ENCODE measurements at regions not wholly inside any gene's neighbourhood (a gene's known extent, or its start where the extent isn't known, plus 50 kb on each side); places are given as distances from the start of the nearest gene placed in this dataset.

GRCh38 chr2:12890066-12890465, 173.3 kb downstream of the TRIB2 start:
- Histone ChIP-seq H3K4me3 (ENCODE audit: low read length) (no peak overlapping the region), H3K79me2 (ENCODE audit: low read length) (no peaks in the 10 kb centered on the region), H3K27me3 (ENCODE audit: low read length) (no peaks in the 10 kb centered on the region), H3K9me2 (replicated peaks; ENCODE audit: insufficient read depth, low read length) (no peaks in the 10 kb centered on the region), H3K36me3 (ENCODE audit: insufficient read depth, low read length) (no peaks in the 10 kb centered on the region), H2AFZ (ENCODE audit: low read length) (no peak overlapping the region), H3K4me1 (ENCODE audit: low read length) (no peaks in the 10 kb centered on the region), H3K4me2 (ENCODE audit: low read depth, low read length, poor library complexity, severe bottlenecking) (no peak overlapping the region), H3K27ac (ENCODE audit: low read length) (no peak overlapping the region), H4K20me1 (ENCODE audit: insufficient read depth, low read depth, low read length) (no peaks in the 10 kb centered on the region), H3K9me3 (ENCODE audit: low read length) (no peaks in the 10 kb centered on the region), H3K9ac (ENCODE audit: low read length) (no peak overlapping the region)
- DNase-seq = no peak

GRCh38 chr2:12890481-12890991, 173.8 kb downstream of the TRIB2 start:
- Histone ChIP-seq H3K79me2 (ENCODE audit: low read length) (no peaks in the 10 kb centered on the region), H3K9me3 (ENCODE audit: low read length) (no peaks in the 10 kb centered on the region), H3K4me2 (ENCODE audit: low read depth, low read length, poor library complexity, severe bottlenecking) (no peak overlapping the region), H4K20me1 (ENCODE audit: insufficient read depth, low read depth, low read length) (no peaks in the 10 kb centered on the region), H3K9ac (ENCODE audit: low read length) (no peak overlapping the region), H3K4me1 (ENCODE audit: low read length) (no peaks in the 10 kb centered on the region), H3K9me2 (replicated peaks; ENCODE audit: insufficient read depth, low read length) (no peaks in the 10 kb centered on the region), H2AFZ (ENCODE audit: low read length) (no peak overlapping the region), H3K27me3 (ENCODE audit: low read length) (no peaks in the 10 kb centered on the region), H3K27ac (ENCODE audit: low read length) (no peak overlapping the region), H3K36me3 (ENCODE audit: insufficient read depth, low read length) (no peaks in the 10 kb centered on the region), H3K4me3 (ENCODE audit: low read length) (no peak overlapping the region)
- no peak for DNase-seq

GRCh38 chr2:12895017-12895416, 178.3 kb downstream of the TRIB2 start:
- Histone ChIP-seq H3K9me2 (replicated peaks; ENCODE audit: insufficient read depth, low read length) (no peaks in the 10 kb centered on the region), H3K9ac (ENCODE audit: low read length) (no peak overlapping the region), H3K79me2 (ENCODE audit: low read length) (no peaks in the 10 kb centered on the region), H3K36me3 (ENCODE audit: insufficient read depth, low read length) (no peaks in the 10 kb centered on the region), H4K20me1 (ENCODE audit: insufficient read depth, low read depth, low read length) (no peaks in the 10 kb centered on the region), H3K9me3 (ENCODE audit: low read length) (no peaks in the 10 kb centered on the region), H3K4me2 (ENCODE audit: low read depth, low read length, poor library complexity, severe bottlenecking) (no peak overlapping the region), H3K4me1 (ENCODE audit: low read length) (peaks cover 11% of the 10 kb centered on the region), H2AFZ (ENCODE audit: low read length) (no peak overlapping the region), H3K4me3 (ENCODE audit: low read length) (no peak overlapping the region), H3K27ac (ENCODE audit: low read length) (no peak overlapping the region), H3K27me3 (ENCODE audit: low read length) (no peaks in the 10 kb centered on the region)
- DNase-seq = no peak

GRCh38 chr2:12896318-12896982, 179.7 kb downstream of the TRIB2 start:
- Histone ChIP-seq H3K9me3 (ENCODE audit: low read length) (no peaks in the 10 kb centered on the region), H3K9ac (ENCODE audit: low read length) (no peak overlapping the region), H3K27ac (ENCODE audit: low read length) (no peak overlapping the region), H2AFZ (ENCODE audit: low read length) (peak overlapping the region; percentile 69; the same call in 1 of the 2 replicates), H3K4me2 (ENCODE audit: low read depth, low read length, poor library complexity, severe bottlenecking) (no peak overlapping the region), H3K79me2 (ENCODE audit: low read length) (no peaks in the 10 kb centered on the region), H3K4me1 (ENCODE audit: low read length) (peaks cover 11% of the 10 kb centered on the region), H3K9me2 (replicated peaks; ENCODE audit: insufficient read depth, low read length) (no peaks in the 10 kb centered on the region), H3K36me3 (ENCODE audit: insufficient read depth, low read length) (no peaks in the 10 kb centered on the region), H3K27me3 (ENCODE audit: low read length) (no peaks in the 10 kb centered on the region), H4K20me1 (ENCODE audit: insufficient read depth, low read depth, low read length) (no peaks in the 10 kb centered on the region), H3K4me3 (ENCODE audit: low read length) (no peak overlapping the region)
- no peak for DNase-seq

- Histone ChIP-seq H3K4me3 (ENCODE audit: low read length) (no peak overlapping the region), H3K4me1 (ENCODE audit: low read length) (peaks cover 11% of the 10 kb centered on the region), H3K27me3 (ENCODE audit: low read length) (no peaks in the 10 kb centered on the region), H3K79me2 (ENCODE audit: low read length) (no peaks in the 10 kb centered on the region), H3K4me2 (ENCODE audit: low read depth, low read length, poor library complexity, severe bottlenecking) (peak overlapping the region; percentile 19), H2AFZ (ENCODE audit: low read length) (peak overlapping the region; percentile 69; the same call in 1 of the 2 replicates), H3K9me3 (ENCODE audit: low read length) (no peaks in the 10 kb centered on the region), H3K9me2 (replicated peaks; ENCODE audit: insufficient read depth, low read length) (no peaks in the 10 kb centered on the region), H4K20me1 (ENCODE audit: insufficient read depth, low read depth, low read length) (no peaks in the 10 kb centered on the region), H3K36me3 (ENCODE audit: insufficient read depth, low read length) (no peaks in the 10 kb centered on the region), H3K27ac (ENCODE audit: low read length) (no peak overlapping the region), H3K9ac (ENCODE audit: low read length) (0 out of 2 replicates have a peak overlapping the region, but pooled peaks have one; percentile 17)
- DNase-seq = peak; percentile 54
Measured at GRCh38 chr2:12897181-12897580, 180.4 kb downstream of the TRIB2 start.

- Histone ChIP-seq H3K4me2 (ENCODE audit: low read depth, low read length, poor library complexity, severe bottlenecking) (no peak overlapping the region), H3K9me2 (replicated peaks; ENCODE audit: insufficient read depth, low read length) (no peaks in the 10 kb centered on the region), H4K20me1 (ENCODE audit: insufficient read depth, low read depth, low read length) (no peaks in the 10 kb centered on the region), H3K27ac (ENCODE audit: low read length) (no peak overlapping the region), H3K36me3 (ENCODE audit: insufficient read depth, low read length) (no peaks in the 10 kb centered on the region), H3K27me3 (ENCODE audit: low read length) (no peaks in the 10 kb centered on the region), H3K4me3 (ENCODE audit: low read length) (no peak overlapping the region), H2AFZ (ENCODE audit: low read length) (no peak overlapping the region), H3K9me3 (ENCODE audit: low read length) (no peaks in the 10 kb centered on the region), H3K9ac (ENCODE audit: low read length) (no peak overlapping the region), H3K79me2 (ENCODE audit: low read length) (no peaks in the 10 kb centered on the region), H3K4me1 (ENCODE audit: low read length) (no peaks in the 10 kb centered on the region)
- DNase-seq = no peak
Measured at GRCh38 chr2:12903272-12903671, 186.5 kb downstream of the TRIB2 start.

GRCh38 chr2:12910431-12910830, 193.7 kb downstream of the TRIB2 start:
- Histone ChIP-seq H3K9me3 (ENCODE audit: low read length) (no peaks in the 10 kb centered on the region), H3K27ac (ENCODE audit: low read length) (no peak overlapping the region), H3K4me3 (ENCODE audit: low read length) (no peak overlapping the region), H3K9me2 (replicated peaks; ENCODE audit: insufficient read depth, low read length) (no peaks in the 10 kb centered on the region), H3K27me3 (ENCODE audit: low read length) (no peaks in the 10 kb centered on the region), H2AFZ (ENCODE audit: low read length) (no peak overlapping the region), H3K4me1 (ENCODE audit: low read length) (no peaks in the 10 kb centered on the region), H4K20me1 (ENCODE audit: insufficient read depth, low read depth, low read length) (no peaks in the 10 kb centered on the region), H3K4me2 (ENCODE audit: low read depth, low read length, poor library complexity, severe bottlenecking) (no peak overlapping the region), H3K36me3 (ENCODE audit: insufficient read depth, low read length) (no peaks in the 10 kb centered on the region), H3K9ac (ENCODE audit: low read length) (no peak overlapping the region), H3K79me2 (ENCODE audit: low read length) (no peaks in the 10 kb centered on the region)
- DNase-seq = no peak

GRCh38 chr2:12915787-12916186, 199.1 kb downstream of the TRIB2 start:
- Histone ChIP-seq H3K9me3 (ENCODE audit: low read length) (no peaks in the 10 kb centered on the region), H3K4me2 (ENCODE audit: low read depth, low read length, poor library complexity, severe bottlenecking) (no peak overlapping the region), H3K9me2 (replicated peaks; ENCODE audit: insufficient read depth, low read length) (no peaks in the 10 kb centered on the region), H3K36me3 (ENCODE audit: insufficient read depth, low read length) (no peaks in the 10 kb centered on the region), H3K4me3 (ENCODE audit: low read length) (no peak overlapping the region), H3K27ac (ENCODE audit: low read length) (no peak overlapping the region), H3K27me3 (ENCODE audit: low read length) (no peaks in the 10 kb centered on the region), H3K4me1 (ENCODE audit: low read length) (no peaks in the 10 kb centered on the region), H2AFZ (ENCODE audit: low read length) (no peak overlapping the region), H4K20me1 (ENCODE audit: insufficient read depth, low read depth, low read length) (no peaks in the 10 kb centered on the region), H3K9ac (ENCODE audit: low read length) (no peak overlapping the region), H3K79me2 (ENCODE audit: low read length) (no peaks in the 10 kb centered on the region)
- DNase-seq = no peak

Measured in Karpas-422 (cell line).